HepG2 (cell line): ENCODE measurements at regions not wholly inside any gene's neighbourhood (a gene's known extent, or its start where the extent isn't known, plus 50 kb on each side); places are given as distances from the start of the nearest gene placed in this dataset.

Source experiments
- EZH2 ChIP-seq: conservative IDR thresholded peaks from 2 replicates; pipeline ENCODE4 v1.6.1; 2012; ENCODE audit warnings: mild to moderate bottlenecking, low read depth, low read length, moderate library complexity
- MAFK ChIP-seq, 2 experiments: IDR thresholded peaks in 1 of 2; conservative IDR thresholded peaks in 1 of 2; 2 replicates each; pipeline ENCODE4 v1.6.1; 2011; ENCODE audit warnings: improper control_type of control experiment in 2 of 2, low read length in 2 of 2
- POLR2AphosphoS5 ChIP-seq: IDR thresholded peaks from 2 replicates; pipeline ENCODE4 v1.6.1; 2012; ENCODE audit warnings: low read depth, low read length
- ZNF274 ChIP-seq: sonication (generic); formaldehyde crosslinking; IDR thresholded peaks from 2 replicates; pipeline ENCODE4 v1.5.1; 2020; ENCODE audit warnings: mild to moderate bottlenecking, missing genetic modification reagents
- TF ChIP-seq, protein P1 (sequence below): sonication (generic); formaldehyde crosslinking; IDR thresholded peaks from 2 replicates; pipeline ENCODE4 v1.4.0; 2020; ENCODE audit warnings: missing genetic modification reagents, borderline replicate concordance
- TF ChIP-seq, protein P2 (sequence below): fragments of 450-650 bp; IDR thresholded peaks from 2 replicates; pipeline ENCODE4 v1.6.1; 2017; ENCODE audit warnings: mild to moderate bottlenecking

DNA sequence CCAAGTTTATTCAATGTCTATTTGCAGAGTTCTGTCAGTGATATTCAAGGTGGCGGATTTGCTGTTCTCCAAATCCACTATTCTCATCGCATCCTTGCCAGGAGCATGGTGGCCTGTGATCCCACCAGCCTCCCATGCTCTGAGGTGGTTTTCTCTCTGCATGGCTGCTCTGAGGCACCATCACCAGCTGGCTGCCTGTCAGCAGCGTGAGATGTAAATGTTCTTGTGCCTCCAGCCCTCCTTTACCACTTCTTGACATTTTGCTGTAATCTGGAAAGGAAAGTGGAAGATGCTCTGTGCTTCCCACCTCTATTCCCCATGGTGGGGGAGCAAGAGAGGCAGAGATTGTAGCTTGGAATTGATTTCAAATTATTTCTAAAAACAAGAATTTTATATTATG lies 293.6 kb upstream of the SLC24A2 start:
- TF ChIP-seq POLR2AphosphoS5 (no peak), EZH2 (no peak), ZNF274 (CRISPR knock-in tag) (no peak), MAFK (conservative IDR thresholded peaks at IDR 0.05 in 1 of 2, IDR thresholded peaks at IDR 0.05 in 1 of 2; ENCODE audit: low read length in 2 of 2) (no peak)
- TF ChIP-seq, protein P1, sequence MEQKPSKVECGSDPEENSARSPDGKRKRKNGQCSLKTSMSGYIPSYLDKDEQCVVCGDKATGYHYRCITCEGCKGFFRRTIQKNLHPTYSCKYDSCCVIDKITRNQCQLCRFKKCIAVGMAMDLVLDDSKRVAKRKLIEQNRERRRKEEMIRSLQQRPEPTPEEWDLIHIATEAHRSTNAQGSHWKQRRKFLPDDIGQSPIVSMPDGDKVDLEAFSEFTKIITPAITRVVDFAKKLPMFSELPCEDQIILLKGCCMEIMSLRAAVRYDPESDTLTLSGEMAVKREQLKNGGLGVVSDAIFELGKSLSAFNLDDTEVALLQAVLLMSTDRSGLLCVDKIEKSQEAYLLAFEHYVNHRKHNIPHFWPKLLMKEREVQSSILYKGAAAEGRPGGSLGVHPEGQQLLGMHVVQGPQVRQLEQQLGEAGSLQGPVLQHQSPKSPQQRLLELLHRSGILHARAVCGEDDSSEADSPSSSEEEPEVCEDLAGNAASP (CRISPR knock-in tag), result no peak
- TF ChIP-seq, protein P2, sequence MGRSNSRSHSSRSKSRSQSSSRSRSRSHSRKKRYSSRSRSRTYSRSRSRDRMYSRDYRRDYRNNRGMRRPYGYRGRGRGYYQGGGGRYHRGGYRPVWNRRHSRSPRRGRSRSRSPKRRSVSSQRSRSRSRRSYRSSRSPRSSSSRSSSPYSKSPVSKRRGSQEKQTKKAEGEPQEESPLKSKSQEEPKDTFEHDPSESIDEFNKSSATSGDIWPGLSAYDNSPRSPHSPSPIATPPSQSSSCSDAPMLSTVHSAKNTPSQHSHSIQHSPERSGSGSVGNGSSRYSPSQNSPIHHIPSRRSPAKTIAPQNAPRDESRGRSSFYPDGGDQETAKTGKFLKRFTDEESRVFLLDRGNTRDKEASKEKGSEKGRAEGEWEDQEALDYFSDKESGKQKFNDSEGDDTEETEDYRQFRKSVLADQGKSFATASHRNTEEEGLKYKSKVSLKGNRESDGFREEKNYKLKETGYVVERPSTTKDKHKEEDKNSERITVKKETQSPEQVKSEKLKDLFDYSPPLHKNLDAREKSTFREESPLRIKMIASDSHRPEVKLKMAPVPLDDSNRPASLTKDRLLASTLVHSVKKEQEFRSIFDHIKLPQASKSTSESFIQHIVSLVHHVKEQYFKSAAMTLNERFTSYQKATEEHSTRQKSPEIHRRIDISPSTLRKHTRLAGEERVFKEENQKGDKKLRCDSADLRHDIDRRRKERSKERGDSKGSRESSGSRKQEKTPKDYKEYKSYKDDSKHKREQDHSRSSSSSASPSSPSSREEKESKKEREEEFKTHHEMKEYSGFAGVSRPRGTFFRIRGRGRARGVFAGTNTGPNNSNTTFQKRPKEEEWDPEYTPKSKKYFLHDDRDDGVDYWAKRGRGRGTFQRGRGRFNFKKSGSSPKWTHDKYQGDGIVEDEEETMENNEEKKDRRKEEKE, result no peak
